ENCODE measurements at regions not wholly inside any gene's neighbourhood (a gene's known extent, or its start where the extent isn't known, plus 50 kb on each side); places are given as distances from the start of the nearest gene placed in this dataset.

DNA sequence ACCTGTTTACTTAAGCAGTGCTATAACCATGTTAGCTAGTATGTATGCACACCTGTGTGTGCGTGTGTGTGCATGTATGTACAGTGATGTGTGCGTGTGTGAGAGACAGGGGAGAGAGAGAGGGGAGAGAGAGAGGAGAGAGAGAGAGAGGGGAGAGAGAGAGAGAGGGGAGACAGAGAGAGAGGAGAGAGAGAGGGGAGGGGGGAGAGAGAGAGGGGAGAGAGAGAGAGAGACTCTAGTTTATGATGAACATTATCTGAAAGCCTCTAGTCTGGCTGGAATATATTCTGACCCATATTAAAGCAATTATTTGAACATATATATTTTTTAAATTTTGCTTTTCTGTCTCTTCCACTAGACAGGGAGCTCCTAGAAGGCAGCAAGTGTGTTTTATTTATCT lies 117.5 kb upstream of the CPEB4 start:
- DNase-seq (ENCODE audit: low read depth), result no peak
- TF ChIP-seq, protein P1, sequence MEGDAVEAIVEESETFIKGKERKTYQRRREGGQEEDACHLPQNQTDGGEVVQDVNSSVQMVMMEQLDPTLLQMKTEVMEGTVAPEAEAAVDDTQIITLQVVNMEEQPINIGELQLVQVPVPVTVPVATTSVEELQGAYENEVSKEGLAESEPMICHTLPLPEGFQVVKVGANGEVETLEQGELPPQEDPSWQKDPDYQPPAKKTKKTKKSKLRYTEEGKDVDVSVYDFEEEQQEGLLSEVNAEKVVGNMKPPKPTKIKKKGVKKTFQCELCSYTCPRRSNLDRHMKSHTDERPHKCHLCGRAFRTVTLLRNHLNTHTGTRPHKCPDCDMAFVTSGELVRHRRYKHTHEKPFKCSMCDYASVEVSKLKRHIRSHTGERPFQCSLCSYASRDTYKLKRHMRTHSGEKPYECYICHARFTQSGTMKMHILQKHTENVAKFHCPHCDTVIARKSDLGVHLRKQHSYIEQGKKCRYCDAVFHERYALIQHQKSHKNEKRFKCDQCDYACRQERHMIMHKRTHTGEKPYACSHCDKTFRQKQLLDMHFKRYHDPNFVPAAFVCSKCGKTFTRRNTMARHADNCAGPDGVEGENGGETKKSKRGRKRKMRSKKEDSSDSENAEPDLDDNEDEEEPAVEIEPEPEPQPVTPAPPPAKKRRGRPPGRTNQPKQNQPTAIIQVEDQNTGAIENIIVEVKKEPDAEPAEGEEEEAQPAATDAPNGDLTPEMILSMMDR (IDR thresholded peaks at IDR 0.05; ENCODE audit: control insufficient read depth, extremely low read depth, insufficient read depth), result no peak
- H3K4me3 ChIP-seq (ENCODE audit: low read depth, low read length), result no peak overlapping the region

DNA sequence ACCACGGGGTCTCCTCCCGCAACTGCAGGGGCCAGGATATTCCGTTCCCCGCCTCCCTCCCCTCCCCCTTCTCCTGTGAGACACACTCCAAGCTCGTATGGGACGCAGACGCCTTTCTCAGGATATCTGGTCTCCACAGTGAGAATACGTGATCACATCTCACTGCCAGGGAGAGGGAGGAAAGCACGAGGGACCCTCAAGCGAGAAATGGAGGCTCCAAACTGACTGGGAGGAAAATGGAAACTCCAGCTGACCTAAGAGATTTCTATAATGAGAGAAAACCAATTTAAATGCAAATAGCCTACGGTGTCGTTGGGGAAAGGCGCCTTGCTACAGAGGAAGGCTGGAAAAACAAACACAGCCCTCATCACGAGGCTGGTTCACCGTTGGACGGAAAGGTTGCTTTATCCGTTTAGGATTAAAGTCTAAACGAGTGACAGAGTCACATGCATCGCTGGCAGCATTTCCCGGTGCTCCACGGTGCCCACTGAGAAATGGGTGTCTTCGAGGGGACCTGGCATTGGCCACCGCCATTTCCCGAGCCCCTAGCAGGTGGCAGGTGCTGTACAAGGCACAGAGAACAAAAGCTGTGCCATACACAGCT lies 116.9 kb upstream of the CPEB4 start:
- H3K4me3 ChIP-seq (ENCODE audit: low read depth, low read length), result no peak overlapping the region
- TF ChIP-seq, protein P1 (IDR thresholded peaks at IDR 0.05; ENCODE audit: control insufficient read depth, extremely low read depth, insufficient read depth), result no peak

DNA sequence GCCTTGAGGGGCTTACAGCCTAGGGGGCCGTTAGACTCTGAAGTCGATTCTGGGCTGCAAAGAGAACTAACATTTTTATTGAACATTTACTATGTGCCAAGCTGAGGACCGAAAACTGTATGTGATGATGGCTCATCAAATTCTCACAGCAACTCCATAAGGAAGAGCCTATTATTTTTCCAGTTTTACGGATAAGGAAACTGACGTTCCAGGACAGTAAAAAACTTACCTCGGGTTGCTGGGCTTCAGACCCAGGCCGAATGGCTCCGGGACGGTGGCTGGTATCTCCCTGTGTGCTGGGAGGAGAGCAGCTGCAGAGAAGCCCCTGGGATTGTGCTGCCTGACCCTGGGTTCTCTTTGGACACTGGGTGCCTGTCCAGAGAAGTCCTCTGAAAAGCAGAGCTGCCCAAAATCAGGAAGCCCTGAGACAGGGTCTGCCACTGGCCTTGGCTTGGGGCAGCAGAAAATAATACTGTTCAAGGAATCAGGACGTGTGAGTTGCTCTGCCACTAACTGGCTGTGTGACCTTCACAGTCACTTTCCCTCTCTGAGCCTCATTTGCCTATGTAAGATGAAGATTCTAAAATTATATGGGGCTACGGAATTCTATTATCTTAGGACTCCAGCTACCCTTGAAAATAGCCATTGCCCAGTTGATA lies 116.3 kb upstream of the CPEB4 start:
- H3K4me3 ChIP-seq (ENCODE audit: low read depth, low read length), result no peak overlapping the region
- no peak for DNase-seq (ENCODE audit: low read depth)
- TF ChIP-seq, protein P1 (IDR thresholded peaks at IDR 0.05; ENCODE audit: control insufficient read depth, extremely low read depth, insufficient read depth), result no peak

More for the DNA sequence above, 116.9 kb upstream of the CPEB4 start:
- no peak for DNase-seq (ENCODE audit: low read depth)

DNA sequence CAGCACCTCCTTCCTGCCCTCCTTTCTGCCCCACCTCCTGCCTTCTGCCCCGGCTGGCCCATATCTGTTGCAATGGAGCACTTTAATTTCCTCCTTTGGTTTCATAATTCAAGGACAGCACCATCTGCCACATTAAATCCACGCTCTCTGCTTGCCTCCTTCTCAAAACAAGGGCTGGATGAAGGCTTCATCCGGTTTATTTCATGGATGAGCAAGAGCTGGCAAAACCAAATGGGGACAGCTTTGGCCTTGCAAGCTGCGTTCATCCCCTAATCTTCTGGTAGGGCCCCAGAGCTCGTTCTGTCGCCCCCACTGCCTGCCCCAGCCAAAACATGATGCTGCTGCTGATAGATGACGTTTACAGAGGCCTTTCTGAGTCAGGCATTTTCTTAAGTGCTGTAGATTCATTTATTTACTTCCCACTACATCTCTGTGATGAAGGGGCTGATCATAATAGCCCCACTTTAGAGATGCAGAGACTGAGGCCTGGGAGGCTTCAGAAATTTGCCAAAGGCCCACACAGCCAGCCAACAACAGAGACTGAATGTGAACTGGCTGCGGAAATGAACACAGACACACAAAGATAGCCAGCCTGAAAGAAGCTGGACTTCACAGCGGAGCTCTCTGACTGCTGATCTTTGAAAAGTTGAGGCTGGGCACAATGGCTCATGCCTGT lies 115.6 kb upstream of the CPEB4 start:
- TF ChIP-seq, protein P1 (IDR thresholded peaks at IDR 0.05; ENCODE audit: control insufficient read depth, extremely low read depth, insufficient read depth), result no peak
- H3K4me3 ChIP-seq (ENCODE audit: low read depth, low read length), result no peak overlapping the region
- DNase-seq (ENCODE audit: low read depth), result no peak

DNA sequence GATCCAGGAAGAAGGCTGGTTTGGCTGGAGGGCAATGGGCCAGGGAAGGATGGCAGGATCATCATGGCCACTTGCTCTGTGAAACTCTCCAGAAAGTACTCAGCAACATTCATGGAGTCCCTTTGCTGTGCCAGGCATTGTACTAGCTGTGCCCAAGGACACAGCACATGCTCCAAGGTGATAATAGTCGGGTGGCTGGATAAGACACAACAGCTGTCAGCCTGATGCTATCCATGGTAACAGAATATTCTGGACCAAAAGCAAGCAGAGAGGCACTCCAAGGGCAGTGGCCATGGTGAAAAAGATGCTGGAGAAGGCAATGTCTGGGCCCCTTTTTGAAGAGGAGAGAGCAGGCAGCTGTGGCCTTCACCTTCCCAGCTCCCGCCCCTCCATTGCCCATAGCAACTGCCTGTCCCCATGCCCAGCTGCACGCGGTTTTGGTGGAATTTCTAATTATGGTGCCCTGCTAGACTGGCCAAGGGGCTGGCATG lies 113.8 kb upstream of the CPEB4 start:
- TF ChIP-seq, protein P1 (IDR thresholded peaks at IDR 0.05; ENCODE audit: control insufficient read depth, extremely low read depth, insufficient read depth), result no peak
- DNase-seq (ENCODE audit: low read depth), result no peak
- no peak overlapping the region for H3K4me3 ChIP-seq (ENCODE audit: low read depth, low read length)

DNA sequence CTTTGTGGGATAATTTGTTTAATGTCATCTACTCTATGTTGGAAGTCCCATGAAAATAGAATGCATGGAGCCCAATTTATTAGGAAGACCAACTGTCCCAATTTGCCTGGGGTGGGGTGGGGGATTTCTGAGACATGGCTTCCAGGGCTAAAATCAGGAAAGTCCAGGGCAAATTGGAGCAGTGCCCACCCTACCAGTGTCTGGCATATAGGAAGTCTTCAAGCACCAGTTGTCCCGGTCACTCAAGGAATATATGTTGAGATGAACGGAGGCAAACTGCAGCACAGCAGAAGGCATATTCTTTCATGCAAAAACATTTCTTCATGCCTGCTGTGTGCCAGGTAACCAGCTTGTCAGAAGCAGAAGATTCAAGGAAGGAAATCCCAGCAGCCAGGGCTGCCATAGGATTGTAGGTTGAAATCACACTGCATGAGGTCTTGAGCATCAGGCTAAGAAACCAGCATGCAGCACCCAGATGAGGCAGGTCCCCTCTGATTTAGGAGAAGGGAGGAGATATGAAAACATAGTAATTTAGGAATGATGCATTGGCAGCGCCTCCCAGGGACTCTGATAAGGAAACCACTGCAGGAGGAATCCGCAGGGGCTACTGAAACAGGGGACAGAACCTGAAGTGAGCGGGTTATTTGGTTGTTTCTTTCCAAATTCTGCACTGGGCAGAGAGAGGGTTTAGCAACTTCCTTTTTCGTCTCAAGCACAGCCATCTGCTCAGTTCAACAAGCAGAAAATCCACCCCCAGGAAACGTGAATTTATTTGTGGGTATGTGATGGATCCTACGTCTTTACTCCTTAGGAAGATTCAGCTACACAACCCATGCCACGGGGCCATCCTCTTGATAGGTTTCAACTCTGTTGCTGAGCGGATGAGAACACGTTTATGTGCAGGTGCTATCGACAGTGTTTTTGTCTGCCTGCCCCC lies 112.6 kb upstream of the CPEB4 start:
- DNase-seq (ENCODE audit: low read depth), result no peak
- no peak overlapping the region for H3K4me3 ChIP-seq (ENCODE audit: low read depth, low read length)
- TF ChIP-seq, protein P1 (IDR thresholded peaks at IDR 0.05; ENCODE audit: control insufficient read depth, extremely low read depth, insufficient read depth), result no peak
